H9 (cell line): ENCODE measurements at regions not wholly inside any gene's neighbourhood (a gene's known extent, or its start where the extent isn't known, plus 50 kb on each side); places are given as distances from the start of the nearest gene placed in this dataset.

Experiments
- DNase-seq: peaks from one replicate; pipeline ENCODE4 v3.0.0-alpha.2; 2017
- H2AFZ ChIP-seq: one replicate; pipeline ENCODE4 v1.6.1; 2013; ENCODE audit warnings: mild to moderate bottlenecking, low read length, control low read depth, moderate library complexity
- H2AK5ac ChIP-seq: 2 replicates; pipeline ENCODE4 v1.6.1; 2013; ENCODE audit warnings: low read length, control low read depth, mixed read lengths; ENCODE audit not compliant: insufficient read length
- H2BK120ac ChIP-seq: one replicate; pipeline ENCODE4 v1.6.1; 2013; ENCODE audit warnings: low read depth, mild to moderate bottlenecking, low read length, control low read depth, inconsistent platforms; ENCODE audit not compliant: poor library complexity, severe bottlenecking
- H2BK12ac ChIP-seq: 2 replicates; pipeline ENCODE4 v1.6.1; 2013; ENCODE audit warnings: low read length, control low read depth, mixed read lengths, low read depth; ENCODE audit not compliant: insufficient read length
- H2BK15ac ChIP-seq: 2 replicates; pipeline ENCODE4 v1.6.1; 2013; ENCODE audit warnings: low read depth, low read length, control low read depth
- H2BK20ac ChIP-seq: one replicate; pipeline ENCODE4 v1.6.1; 2013; ENCODE audit warnings: low read depth, mild to moderate bottlenecking, low read length, control low read depth, inconsistent platforms; ENCODE audit not compliant: poor library complexity, severe bottlenecking
- H2BK5ac ChIP-seq: 2 replicates; pipeline ENCODE4 v1.6.1; 2013; ENCODE audit warnings: low read length, control low read depth, mixed read lengths; ENCODE audit not compliant: insufficient read length
- H3K14ac ChIP-seq: 2 replicates; pipeline ENCODE4 v1.6.1; 2013; ENCODE audit warnings: low read length, control low read depth; ENCODE audit not compliant: insufficient read depth
- H3K18ac ChIP-seq: 2 replicates; pipeline ENCODE4 v1.6.1; 2013; ENCODE audit warnings: low read depth, mild to moderate bottlenecking, mixed read lengths, low read length, control low read depth; ENCODE audit not compliant: insufficient read length
- H3K23ac ChIP-seq: 2 replicates; pipeline ENCODE4 v1.6.1; 2013; ENCODE audit warnings: low read length, control low read depth, mixed read lengths, low read depth; ENCODE audit not compliant: insufficient read length
- H3K23me2 ChIP-seq: 2 replicates; pipeline ENCODE4 v1.6.1; 2013; ENCODE audit warnings: low read depth, mild to moderate bottlenecking, mixed read lengths, low read length, control low read depth; ENCODE audit not compliant: insufficient read length, poor library complexity, severe bottlenecking
- H3K27ac ChIP-seq: 2 replicates; pipeline ENCODE4 v1.5.1; 2013; ENCODE audit warnings: low read length, control low read depth, mixed read lengths, low read depth; ENCODE audit not compliant: insufficient read length
- H3K27me3 ChIP-seq: 2 replicates; pipeline ENCODE4 v1.6.1; 2013; ENCODE audit warnings: low read length, control low read depth, inconsistent platforms; ENCODE audit not compliant: insufficient read depth
- H3K4ac ChIP-seq: 2 replicates; pipeline ENCODE4 v1.6.1; 2013; ENCODE audit warnings: low read depth, mild to moderate bottlenecking, control low read depth, inconsistent platforms, low read length, moderate library complexity
- H3K4me1 ChIP-seq: 2 replicates; pipeline ENCODE4 v1.6.1; 2013; ENCODE audit warnings: low read length, control low read depth, inconsistent platforms; ENCODE audit not compliant: insufficient read depth
- H3K4me2 ChIP-seq: 2 replicates; pipeline ENCODE4 v1.6.1; 2013; ENCODE audit warnings: low read length, control low read depth, mixed read lengths; ENCODE audit not compliant: insufficient read length, insufficient read depth
- H3K56ac ChIP-seq: 2 replicates; pipeline ENCODE4 v1.6.1; 2013; ENCODE audit warnings: low read depth, mild to moderate bottlenecking, mixed read lengths, low read length, control low read depth; ENCODE audit not compliant: insufficient read length
- H3K79me1 ChIP-seq: 2 replicates; pipeline ENCODE4 v1.6.1; 2013; ENCODE audit warnings: low read depth, mild to moderate bottlenecking, moderate library complexity, low read length, control low read depth, inconsistent platforms; ENCODE audit not compliant: insufficient read depth, poor library complexity, severe bottlenecking
- H3K79me2 ChIP-seq: 2 replicates; pipeline ENCODE4 v1.6.1; 2013; ENCODE audit warnings: low read length, control low read depth, inconsistent platforms; ENCODE audit not compliant: insufficient read depth
- H3K9ac ChIP-seq: 2 replicates; pipeline ENCODE4 v1.6.1; 2013; ENCODE audit warnings: low read length, control low read depth, mixed read lengths; ENCODE audit not compliant: insufficient read length; ENCODE audit errors: extremely low read depth
- H3K9me3 ChIP-seq: one replicate; pipeline ENCODE4 v1.6.1; 2013; ENCODE audit warnings: low read depth, low read length, inconsistent platforms; ENCODE audit not compliant: control insufficient read depth
- H3T11ph ChIP-seq: one replicate; pipeline ENCODE4 v1.6.1; 2013; ENCODE audit warnings: mild to moderate bottlenecking, low read length, control low read depth, inconsistent platforms
- H4K20me1 ChIP-seq: one replicate; pipeline ENCODE4 v1.6.1; 2013; ENCODE audit not compliant: control insufficient read depth, insufficient read length, insufficient read depth
- H4K5ac ChIP-seq: 2 replicates; pipeline ENCODE4 v1.6.1; 2013; ENCODE audit warnings: low read depth, mild to moderate bottlenecking, mixed read lengths, low read length, control low read depth; ENCODE audit not compliant: insufficient read length
- H4K8ac ChIP-seq: replicated peaks from 2 replicates; pipeline ENCODE4 v1.6.1; 2013; ENCODE audit warnings: low read length, control low read depth, mixed read lengths, low read depth; ENCODE audit not compliant: insufficient read length
- H4K91ac ChIP-seq: 2 replicates; pipeline ENCODE4 v1.6.1; 2013; ENCODE audit warnings: low read depth, mild to moderate bottlenecking, moderate library complexity, mixed read lengths, low read length, control low read depth; ENCODE audit not compliant: insufficient read length
- H3K27ac Mint-ChIP-seq, 3 experiments: 2 replicates in 2 of 3; 3 replicates in 1 of 3; pipeline ENCODE4 v1.8.0; 2020 to 2021; ENCODE audit warnings: mixed read lengths in 3 of 3, mild to moderate bottlenecking in 1 of 3, moderate library complexity in 1 of 3
- H3K27me3 Mint-ChIP-seq: 2 replicates; pipeline ENCODE4 v1.8.0; 2021; ENCODE audit warnings: low read depth, mild to moderate bottlenecking, moderate library complexity, mixed read lengths
- H3K36me3 Mint-ChIP-seq, 3 experiments: 2 replicates in 2 of 3; 3 replicates in 1 of 3; pipeline ENCODE4 v1.8.0; 2020 to 2021; ENCODE audit warnings: low read depth in 3 of 3, mixed read lengths in 3 of 3; ENCODE audit not compliant: insufficient read depth in 1 of 3
- H3K4me1 Mint-ChIP-seq, 2 experiments: 2 replicates each; pipeline ENCODE4 v1.8.0; 2020; ENCODE audit warnings: mixed read lengths in 2 of 2
- H3K4me3 Mint-ChIP-seq, 2 experiments: 2 replicates in 1 of 2; 3 replicates in 1 of 2; pipeline ENCODE4 v1.8.0; 2020 to 2021; ENCODE audit warnings: mild to moderate bottlenecking in 2 of 2, mixed read lengths in 2 of 2, moderate library complexity in 1 of 2
- H3K9me3 Mint-ChIP-seq, 2 experiments: 2 replicates in 1 of 2; 3 replicates in 1 of 2; pipeline ENCODE4 v1.8.0; 2020; ENCODE audit warnings: mild to moderate bottlenecking in 2 of 2, mixed read lengths in 2 of 2, moderate library complexity in 1 of 2
- CTCF ChIP-seq: fragments of 200-600 bp; sonication (generic); conservative IDR thresholded peaks from 3 replicates; pipeline ENCODE4 v1.8.0; 2021; ENCODE audit warnings: antibody characterized with exemption, mild to moderate bottlenecking
- WGBS: extraction: QIAGEN DNeasy Blood & Tissue Kit; methylation state at CpG from one replicate; pipeline ENCODE4 v1.1.7; 2013; ENCODE audit warnings: missing lambda C conversion rate, low lambda C conversion rate, mixed read lengths; ENCODE audit not compliant: insufficient read length; ENCODE audit errors: extremely low coverage; 5-methylcytosine and 5-hydroxymethylcytosine counted together

GRCh38 chr13:90675129-90675528 lies 672.4 kb upstream of the MIR17HG start:
- Histone ChIP-seq H3K79me1 (no peaks in the 10 kb centered on the region), H3K79me2 (no peaks in the 10 kb centered on the region), H2BK20ac (no peak overlapping the region), H4K8ac (no peak overlapping the region), H2AK5ac (no peak overlapping the region), H2BK15ac (no peak overlapping the region), H3K14ac (no peak overlapping the region), H2BK120ac (no peak overlapping the region), H3K9me3 (no peaks in the 10 kb centered on the region), H3K23me2 (no peaks in the 10 kb centered on the region), H3K4me1 (no peaks in the 10 kb centered on the region), H2AFZ (no peak overlapping the region), H3K27ac (no peak overlapping the region), H3K23ac (no peak overlapping the region), H2BK5ac (no peak overlapping the region), H3K27me3 (no peaks in the 10 kb centered on the region), H3T11ph (no peak overlapping the region), H3K56ac (no peak overlapping the region), H3K9ac (no peak overlapping the region), H2BK12ac (no peak overlapping the region), H3K4me2 (no peak overlapping the region), H4K20me1 (no peaks in the 10 kb centered on the region), H4K5ac (no peak overlapping the region), H3K4ac (no peak overlapping the region), H4K91ac (no peak overlapping the region), H3K18ac (no peak overlapping the region)
- TF ChIP-seq CTCF, result no peak
- WGBS, result no CpG with 5 or more reads among the region's 2 CpGs
- H3K4me1 Mint-ChIP-seq, result no peaks in the 10 kb centered on the region
- no peak overlapping the region for H3K27ac Mint-ChIP-seq
- no peak for DNase-seq
- no peaks in the 10 kb centered on the region for H3K9me3 Mint-ChIP-seq
- no peaks in the 10 kb centered on the region for H3K27me3 Mint-ChIP-seq
- H3K4me3 Mint-ChIP-seq, result no peak overlapping the region
- H3K36me3 Mint-ChIP-seq, result no peaks in the 10 kb centered on the region
